Activated naive CD4-positive, alpha-beta T cell treated with Interleukin-2 at 50 U/mL for 16 hours (primary cell): ENCODE measurements at regions not wholly inside any gene's neighbourhood (a gene's known extent, or its start where the extent isn't known, plus 50 kb on each side); places are given as distances from the start of the nearest gene placed in this dataset.

ENCODE experiments used
- DNase-seq: peaks from one replicate; pipeline ENCODE4 v3.0.0-alpha.2; 2020

GRCh38 chr20:39234520-39235095 is 272.5 kb downstream of the DHX35 start:
- no peak for DNase-seq

- no peak for DNase-seq
Measured at GRCh38 chr20:39233755-39234154, 271.6 kb downstream of the DHX35 start.

GRCh38 chr20:39227416-39227815 is 265.3 kb downstream of the DHX35 start:
- DNase-seq: no peak

DNA sequence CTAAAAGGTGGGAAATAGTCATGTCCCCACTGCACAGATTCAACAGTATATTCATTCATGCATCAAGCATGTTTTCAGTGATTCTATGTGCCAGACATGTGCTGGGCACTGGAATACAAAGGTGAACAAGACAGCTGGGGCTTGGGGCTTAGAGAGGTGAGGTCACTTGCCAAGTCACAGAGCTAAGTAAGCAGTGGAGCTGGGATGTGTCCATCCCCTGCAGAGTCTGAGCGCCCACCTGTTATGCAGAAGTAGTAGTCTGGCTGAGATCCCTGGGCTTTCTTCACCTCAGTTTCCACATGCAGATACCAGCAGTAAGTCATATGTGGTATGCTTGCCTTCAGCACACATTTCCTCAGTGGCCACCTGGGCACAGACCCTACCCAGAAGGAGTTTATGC is 263.8 kb downstream of the DHX35 start:
- no peak for DNase-seq

DNA sequence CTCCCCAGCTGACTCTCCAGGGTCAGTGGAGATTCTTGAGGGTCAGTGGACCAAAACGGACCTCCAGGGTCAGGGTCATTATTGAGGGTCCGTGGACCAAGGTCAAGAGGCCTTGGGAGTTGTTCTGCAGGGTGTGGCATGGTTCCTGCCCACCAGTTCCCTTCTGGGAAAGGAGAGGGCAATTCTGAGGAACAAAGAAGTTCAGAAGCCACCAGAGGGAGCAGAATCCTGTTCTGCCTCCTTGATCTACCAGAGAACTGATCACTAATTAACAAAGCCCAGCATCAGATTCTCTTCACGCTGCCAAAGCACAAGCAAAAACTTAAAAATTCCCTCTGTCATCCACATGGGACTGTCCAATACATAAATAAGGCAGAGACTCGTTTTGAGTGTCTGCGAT is 263.4 kb downstream of the DHX35 start:
- no peak for DNase-seq

- DNase-seq: no peak
Measured at GRCh38 chr20:39222101-39222500, 260.0 kb downstream of the DHX35 start.

DNA sequence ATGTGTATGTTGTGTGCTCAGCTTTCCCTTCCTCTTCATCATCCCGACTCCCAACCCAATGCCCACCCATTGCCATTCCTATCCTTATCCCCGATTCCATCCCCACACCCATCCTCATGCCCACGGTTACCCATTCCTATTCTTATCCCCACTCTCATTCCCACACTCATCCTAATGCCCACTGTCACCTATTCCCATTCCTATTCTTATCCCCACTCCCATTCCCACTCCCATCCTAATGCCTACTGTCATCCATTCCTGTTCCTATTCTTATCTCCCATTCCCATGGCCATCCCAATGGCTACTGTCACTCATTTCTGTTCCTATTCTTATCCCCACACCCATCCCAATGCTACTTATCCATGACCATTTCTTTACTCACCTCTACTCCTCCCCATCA is 254.1 kb downstream of the DHX35 start:
- DNase-seq: no peak

GRCh38 chr20:39214828-39215227 is 252.7 kb downstream of the DHX35 start:
- no peak for DNase-seq

DNA sequence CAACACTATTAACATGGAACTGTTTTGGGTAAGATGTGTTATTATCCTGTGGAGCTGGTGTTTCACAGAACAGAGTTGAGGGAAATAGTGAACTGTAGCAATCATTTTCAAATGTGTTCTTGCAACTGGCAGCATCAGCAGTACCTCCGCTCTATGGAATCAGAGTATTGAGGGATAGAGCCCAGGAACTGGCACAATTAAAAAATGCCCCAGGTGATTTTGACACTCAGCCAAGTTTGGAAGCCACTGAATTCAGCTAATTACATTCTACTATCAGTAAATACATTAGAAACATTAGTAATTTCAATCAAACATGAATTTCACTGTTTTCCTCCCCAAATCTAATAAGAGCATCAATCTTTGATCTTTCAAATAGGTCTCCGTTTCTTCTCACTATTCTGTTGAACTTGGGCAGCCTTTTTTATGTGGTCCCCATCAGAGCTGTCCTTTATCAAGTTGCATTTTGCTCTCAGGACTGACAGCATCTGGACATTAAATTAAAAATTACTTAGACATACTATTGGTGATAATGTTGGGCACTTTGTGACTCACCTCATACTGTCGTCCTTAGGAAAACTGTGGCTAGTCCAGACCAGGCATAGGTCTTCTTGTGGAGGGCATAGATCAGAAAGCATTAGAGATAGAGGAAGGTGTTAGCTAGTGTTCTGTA is 251.5 kb downstream of the DHX35 start:
- DNase-seq: no peak

DNA sequence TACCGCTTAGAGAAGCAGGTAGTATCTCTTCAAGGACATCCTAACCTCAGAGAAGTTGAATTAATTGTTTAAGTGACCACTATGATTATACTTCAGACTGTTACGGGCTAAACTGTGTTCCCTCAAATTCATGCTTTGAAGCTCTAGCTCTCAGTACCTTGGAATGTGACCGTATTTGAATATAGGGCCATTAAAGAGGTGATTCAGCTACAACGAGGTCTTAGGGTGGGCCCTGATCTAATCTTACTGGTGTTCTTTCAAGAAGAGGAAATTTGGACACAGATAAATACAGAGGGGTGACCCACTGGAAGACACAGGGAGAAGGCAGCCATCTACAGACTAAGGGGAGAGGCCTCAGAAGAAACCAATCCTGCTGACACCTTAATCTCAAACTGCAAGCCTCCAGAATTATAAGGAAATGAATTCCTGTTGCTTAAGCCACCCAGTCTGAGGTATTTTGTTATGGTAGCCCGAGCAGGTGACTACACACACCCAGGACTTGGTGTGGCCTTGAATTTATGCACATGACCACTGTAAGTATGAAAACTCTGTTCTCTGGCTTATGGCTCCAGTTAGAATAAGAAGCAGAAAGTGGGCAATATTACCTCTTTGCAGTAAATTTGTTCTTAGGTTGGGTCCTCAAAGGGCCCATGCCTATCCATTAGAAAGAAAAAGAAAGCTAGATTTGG is 249.1 kb downstream of the DHX35 start:
- no peak for DNase-seq

DNA sequence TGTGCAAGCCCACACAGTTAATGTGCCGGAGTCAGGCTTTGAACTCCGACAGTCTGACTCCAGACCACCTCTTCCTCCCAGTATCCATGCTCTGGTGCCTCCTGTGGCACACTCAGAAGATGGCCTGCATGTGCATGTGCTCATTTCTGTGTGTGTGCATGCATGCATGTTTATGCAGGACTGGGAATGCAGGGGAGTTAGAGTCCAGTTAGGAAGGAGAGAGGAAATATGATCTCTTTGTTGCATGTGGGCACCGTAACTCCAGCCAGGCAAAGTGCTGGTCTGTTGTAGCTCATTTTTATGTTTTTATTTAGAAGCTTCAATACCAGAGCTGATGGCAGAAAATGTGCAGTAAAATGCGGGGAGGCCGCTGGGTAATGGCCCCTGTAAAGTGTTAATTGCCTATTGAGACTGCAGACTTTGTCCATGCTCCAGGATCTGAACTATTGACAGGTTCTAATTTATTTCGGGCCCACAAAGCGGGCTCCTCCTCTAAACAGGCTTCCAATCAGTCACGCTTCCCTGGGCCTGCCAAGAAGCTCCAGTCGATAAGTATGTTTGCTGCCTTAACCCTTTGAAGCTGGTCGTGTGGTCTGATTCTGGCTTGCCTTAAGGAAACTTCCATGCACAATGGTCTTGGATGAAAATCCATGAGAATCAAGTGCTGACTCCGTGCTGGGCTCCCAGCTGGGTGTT is 248.3 kb downstream of the DHX35 start:
- no peak for DNase-seq

GRCh38 chr20:39206899-39207564 is 244.9 kb downstream of the DHX35 start:
- no peak for DNase-seq

GRCh38 chr20:39195582-39196021 is 233.5 kb downstream of the DHX35 start:
- no peak for DNase-seq

DNA sequence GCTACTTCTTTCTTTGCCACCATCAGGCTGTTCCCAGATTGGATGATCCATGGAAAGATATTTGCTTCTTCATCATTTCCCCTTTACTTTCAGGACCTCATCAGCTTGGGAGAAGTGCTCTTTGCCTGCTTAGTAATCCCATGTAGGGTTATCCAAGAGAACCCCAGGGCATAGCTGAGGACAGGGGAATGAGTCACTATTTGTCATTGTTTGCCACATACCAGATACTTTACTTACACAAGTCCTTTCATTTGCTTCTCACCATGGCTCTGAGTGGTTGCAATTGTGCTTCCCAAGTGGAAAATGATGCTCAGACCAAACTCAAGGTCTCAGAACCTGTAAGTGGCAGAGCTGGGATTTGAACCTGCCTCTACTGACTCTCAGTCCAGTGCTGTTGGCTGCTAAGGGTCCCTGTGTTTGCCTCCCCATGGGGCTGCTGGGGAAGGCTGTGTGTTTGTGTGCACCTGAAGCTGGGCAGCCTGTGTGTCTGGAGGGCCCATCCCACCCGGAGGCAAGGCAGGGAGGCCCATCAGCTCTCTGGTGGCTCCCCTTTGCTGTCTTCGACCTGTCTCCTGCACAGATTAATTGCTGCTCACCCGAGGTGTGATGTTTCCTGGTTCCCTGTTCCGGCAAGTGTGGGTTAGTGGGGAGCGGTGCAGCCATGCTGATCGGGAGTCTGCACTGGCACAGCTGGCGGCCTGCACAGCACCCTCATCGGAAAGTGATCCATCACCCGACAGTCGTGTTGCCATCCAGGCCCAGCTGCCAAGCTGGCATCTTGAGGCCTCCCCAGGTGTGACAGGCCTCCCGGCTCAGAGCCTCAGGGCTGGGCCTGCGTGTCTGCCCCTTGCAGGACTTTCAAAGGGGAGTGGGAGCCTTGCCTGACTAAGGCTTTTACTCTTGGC is 228.8 kb downstream of the DHX35 start:
- DNase-seq: no peak

- no peak for DNase-seq
Measured at GRCh38 chr20:39188266-39188765, 226.2 kb downstream of the DHX35 start.

GRCh38 chr20:39181490-39181889 is 219.3 kb downstream of the DHX35 start:
- DNase-seq: no peak

DNA sequence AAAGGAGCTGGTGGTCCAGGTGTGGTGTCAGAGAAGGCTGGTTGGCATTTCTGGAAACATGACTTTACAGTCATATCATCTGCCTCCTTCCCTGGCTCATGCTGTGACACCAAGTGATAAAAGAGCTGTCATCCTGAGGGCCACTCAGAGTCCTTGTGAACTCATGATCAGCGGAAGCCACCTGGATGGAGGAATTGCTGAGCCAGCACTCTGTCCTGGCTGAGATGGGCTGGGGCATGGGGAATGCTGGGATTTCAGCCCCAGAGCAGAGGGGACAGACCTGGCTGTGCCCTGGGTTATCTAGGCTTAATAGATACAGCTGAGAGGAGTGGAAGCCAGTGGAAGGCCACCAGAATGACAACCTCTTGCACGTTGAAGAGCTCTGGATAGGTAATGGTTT is 214.3 kb downstream of the DHX35 start:
- no peak for DNase-seq

DNA sequence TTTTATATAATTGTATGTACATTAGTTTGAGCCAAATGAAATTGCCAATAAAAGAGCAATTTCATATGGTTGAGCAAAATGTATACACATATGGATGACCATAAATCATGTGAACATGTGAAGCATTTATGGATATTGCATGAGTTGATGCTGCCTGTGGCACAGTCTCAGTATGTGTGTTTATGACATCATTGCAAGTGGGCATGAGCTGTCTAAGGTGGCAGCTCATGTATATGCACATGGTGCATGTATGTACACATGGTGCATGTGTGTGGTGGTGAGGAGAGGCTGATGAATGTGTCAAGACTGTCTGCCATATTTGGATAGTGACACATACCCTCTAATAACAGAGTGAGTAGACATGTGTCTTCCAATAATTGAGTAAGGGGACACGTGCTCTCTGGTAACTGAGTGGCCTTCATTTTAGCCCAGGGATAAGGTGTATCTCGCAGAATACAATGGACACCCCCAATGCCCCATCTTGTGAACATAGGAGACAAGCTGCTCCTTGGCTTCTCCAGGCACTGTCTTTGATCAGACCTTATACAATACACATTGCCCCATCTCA is 208.8 kb downstream of the DHX35 start:
- no peak for DNase-seq

GRCh38 chr20:39165099-39165498 is 203.0 kb downstream of the DHX35 start:
- no peak for DNase-seq

DNA sequence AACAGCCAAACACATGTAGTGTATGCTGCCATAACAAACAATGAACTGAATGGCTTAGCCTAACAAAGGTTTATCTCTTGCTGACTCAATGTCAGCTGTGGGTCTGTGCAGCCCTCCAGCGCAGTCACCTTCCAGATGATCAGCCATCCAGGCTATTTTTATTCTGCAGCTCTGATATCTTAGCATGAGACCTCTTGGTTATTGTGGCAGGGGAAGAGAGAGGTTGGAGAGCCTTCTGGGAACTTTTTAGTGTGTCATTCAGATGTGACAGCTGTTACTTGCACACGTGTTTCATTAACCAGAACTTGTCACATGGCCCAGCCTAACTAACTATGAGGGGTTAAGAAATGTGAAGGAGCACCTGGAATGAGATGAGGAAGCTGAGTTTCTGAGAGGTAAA is 202.5 kb downstream of the DHX35 start:
- DNase-seq: no peak

DNA sequence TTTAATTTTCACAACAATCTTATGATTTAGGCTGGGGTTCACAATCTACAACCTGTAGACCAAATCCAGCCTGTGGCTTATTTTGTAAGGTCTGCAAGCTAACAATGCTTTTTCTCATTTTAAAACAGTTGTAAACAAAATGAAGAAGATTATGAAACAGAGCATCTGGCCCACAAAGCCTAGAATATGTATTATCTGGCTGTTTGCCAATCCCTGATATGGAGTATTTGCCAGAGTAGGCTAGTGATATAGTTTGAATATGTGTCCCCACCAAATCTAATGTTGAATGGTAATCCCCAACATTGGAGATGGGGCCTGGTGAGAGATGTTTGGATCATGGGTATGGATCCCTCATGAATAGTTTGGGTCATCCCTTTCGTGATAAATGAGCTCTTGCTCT is 201.8 kb downstream of the DHX35 start:
- no peak for DNase-seq

GRCh38 chr20:39161900-39162299 is 199.8 kb downstream of the DHX35 start:
- no peak for DNase-seq
